T follicular helper cell (primary cell): ENCODE measurements at regions not wholly inside any gene's neighbourhood (a gene's known extent, or its start where the extent isn't known, plus 50 kb on each side); places are given as distances from the start of the nearest gene placed in this dataset.

Experiments
- DNase-seq: peaks from one replicate; pipeline ENCODE4 v3.0.0-alpha.2; 2020; ENCODE audit warnings: low read depth

DNA sequence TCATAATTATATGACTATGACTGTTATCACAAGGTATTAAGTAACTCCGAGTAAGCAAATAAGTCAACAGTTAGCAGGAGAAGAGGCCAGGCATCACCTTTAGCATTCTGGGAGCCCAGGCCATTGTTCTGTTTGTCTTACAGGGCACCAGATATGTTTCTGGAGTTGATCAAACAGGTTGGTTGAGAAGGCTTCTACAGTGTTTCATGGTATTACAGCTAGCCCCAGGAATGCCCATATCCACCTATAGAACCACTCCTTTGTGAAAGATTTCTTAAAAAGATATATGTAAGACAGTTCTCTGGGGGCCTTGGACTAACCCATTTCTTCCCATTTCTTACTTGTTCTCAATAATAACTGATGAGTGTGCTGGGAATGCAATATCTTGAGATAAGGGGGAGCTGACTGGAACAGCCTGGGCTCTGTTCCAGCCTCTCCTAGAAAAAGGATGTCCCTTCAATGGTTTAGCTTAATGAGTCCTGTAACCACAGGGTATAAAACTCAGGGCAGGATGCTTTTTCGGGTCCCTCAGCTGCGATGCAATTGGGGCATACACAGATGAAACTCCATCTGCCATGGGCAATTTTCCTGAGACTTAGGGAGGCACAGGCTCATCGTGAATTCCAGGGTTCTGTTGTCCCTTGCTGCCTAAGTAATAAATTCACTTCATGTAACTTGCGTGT is 286.4 kb downstream of the BAMBI start:
- no peak for DNase-seq

DNA sequence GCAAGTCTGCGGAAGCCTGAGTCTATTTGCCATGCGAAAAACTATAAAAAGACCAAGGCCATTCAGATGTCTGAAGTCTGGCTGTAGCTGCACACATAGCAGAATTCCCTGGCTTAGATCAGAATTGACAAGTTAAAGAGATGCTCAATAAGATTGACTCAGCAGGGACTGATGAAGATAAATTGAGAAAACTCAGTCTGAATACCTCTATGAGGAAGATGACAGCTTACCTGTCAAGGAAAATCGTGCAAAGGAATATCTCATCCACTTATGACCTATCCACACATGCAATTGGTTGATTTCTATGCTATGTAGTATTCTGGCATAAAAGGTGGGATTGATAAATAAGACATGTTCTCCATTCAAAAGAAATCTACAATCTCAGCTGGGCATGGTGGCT is 288.6 kb downstream of the BAMBI start:
- no peak for DNase-seq

DNA sequence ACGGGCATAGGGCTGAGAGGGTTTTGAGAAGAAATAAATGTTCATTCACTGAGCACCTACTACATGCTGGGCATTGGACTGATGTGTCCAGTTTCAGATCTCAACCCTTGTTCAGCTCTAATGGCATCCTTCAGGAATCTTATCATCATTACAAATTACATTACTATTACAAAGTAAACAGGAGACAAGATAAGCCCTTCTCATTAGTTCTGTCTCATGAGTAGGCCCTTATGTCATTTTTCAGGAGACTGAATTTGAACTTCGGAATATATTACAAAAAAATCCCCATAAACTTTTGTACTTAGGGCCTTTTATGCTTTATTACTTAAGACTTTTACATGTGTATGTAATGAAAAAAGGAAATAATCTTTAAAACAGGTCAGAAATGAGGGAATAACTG is 289.7 kb downstream of the BAMBI start:
- DNase-seq: no peak

DNA sequence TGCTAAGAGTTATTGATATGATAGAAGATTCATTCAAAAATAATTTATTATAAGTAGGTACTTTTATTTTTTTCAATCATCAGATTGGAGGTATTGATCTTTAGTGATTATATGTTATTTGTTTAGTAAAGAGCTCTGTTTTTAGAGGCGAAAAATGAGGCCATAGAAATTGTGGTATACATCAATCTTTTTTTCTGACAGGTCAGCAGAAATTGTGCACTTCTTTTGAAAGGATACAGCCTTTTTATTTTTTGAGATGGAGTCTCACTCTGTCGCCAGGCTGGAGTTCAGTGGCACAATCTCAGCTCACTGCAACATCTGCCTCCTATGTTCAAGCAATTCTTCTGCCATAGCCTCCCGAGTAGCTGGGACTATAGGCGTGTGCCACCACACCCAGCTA is 292.1 kb downstream of the BAMBI start:
- no peak for DNase-seq

DNA sequence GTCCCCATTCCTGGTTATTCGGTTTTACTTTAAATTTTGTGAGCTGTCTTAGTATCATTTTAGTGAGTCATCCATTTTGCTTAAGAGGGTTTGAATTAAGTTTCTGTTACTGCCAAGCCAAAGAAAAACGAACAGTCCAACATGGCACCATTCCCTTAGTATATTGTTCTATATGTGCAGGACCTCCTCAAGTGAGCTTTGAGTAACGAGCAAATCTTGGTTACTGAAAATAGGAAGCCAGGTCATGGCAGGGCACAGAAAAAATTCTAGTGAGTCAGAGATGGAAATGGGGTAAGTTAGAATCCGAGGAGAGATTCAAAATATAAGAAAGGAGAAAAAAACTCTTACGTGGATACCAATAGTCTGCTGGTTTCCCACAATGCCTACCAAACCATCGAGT is 292.9 kb downstream of the BAMBI start:
- DNase-seq: no peak

DNA sequence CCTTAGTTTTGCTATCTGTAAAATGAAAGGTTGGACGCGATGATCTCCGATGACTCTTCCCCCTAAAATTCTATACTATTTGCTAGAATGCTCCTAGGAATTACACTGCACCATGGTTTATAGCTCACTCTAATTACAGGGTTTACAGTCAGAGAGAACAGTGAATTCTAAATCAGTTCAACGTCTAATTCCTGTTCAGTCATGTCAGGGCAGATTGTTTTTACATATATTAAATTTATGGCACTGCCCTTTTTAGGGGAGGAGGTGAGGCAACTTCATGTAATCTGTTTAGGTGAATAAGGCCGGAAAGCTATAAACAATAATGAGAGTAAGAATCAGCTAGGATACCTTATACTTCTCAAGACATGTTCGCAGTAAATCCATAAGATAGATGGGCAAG is 293.9 kb downstream of the BAMBI start:
- no peak for DNase-seq

DNA sequence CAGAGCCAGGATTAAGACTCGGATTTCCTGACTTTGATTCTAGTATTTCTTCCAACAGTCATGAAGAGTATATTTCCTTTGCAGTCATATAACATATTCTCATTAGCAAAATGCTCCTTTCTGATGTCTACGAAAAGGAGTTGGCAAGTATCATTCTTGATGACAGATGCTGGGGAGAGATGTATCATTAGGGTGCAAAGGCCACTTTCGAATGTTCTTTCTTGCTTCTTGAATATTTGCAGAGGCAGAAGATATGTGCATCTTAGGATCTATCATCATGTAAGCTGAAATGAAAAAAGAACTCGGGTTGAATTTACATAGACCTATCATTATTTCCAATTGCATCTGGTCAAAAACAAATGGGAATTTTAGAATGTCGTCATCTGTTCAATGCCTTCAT is 294.4 kb downstream of the BAMBI start:
- no peak for DNase-seq

DNA sequence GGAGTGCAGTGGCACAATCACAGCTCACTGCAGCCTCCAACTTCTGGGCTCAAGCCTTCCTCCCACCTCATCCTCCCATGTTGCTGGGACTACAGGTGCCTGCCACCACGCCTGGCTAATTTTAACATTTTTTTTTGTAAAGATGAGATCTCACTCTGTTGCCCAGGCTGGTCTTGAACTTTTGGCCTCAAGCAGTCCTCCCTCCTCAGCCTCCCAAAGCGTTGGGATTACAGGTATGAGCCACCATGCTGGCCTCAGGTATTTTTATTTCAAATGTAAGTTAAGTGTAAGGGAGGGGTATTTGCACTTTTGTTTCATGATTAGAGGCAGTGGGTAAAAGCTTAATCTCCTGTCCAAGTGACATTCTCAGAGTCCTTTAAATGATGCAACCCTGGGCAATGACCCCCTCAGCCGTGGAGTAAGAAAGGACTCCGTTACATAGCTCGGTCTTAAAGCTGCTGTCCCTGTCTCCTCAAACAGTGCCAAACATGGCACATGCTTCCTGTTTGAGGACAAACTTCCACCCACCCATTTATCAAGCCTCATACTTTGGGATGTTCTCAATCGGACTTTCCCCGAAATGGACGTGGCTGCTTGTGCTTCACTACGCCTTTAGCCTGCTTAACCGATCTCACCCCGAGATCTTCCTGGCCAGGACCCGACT is 296.1 kb downstream of the BAMBI start:
- no peak for DNase-seq

DNA sequence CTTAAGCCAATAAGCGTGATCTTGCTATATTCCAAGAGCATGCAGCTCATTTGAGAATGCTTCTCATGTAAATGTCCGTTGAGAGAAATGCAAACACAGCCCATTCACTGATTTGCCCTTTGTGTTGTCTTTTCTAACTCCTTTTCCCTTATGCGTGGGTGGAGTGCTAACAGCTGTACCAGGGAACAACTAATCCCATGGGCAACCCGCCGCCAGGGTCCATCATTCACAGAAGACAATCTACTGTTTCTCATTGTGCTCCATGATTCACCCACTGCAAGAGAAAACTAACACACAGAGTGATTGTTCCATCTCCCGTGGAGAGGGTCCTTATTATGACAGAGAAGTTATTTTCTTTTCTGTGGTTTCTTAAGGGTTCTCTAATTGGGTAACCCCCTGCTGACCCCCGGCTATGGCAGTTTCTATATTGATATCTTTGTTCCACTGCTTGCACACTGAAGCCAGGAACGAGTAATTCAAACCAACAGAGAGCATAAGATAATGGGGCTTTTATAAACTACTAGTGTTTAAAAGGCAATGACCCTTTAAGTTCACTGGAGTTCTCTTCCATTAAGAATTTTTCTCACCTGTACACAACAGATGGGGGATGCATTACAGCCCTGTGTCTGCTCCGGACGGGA is 298.7 kb downstream of the BAMBI start:
- no peak for DNase-seq

DNA sequence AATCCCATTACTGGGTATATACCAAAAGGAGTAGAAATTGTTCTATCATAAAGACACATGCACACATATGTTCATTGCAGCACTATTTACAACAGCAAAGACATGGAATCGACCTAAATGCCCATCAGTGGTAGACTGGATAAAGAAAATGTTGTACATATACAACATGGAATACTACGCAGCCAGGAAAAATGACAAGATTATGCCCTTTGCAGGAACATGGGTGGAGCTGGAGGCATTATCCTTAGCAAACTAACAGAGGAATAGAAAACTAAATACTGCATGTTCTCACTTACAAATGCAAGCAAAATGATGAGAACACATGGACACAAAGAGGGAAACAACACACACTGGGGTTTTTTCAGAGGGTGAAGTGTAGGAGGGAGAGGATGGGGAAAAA is 300.2 kb downstream of the BAMBI start:
- DNase-seq: no peak

DNA sequence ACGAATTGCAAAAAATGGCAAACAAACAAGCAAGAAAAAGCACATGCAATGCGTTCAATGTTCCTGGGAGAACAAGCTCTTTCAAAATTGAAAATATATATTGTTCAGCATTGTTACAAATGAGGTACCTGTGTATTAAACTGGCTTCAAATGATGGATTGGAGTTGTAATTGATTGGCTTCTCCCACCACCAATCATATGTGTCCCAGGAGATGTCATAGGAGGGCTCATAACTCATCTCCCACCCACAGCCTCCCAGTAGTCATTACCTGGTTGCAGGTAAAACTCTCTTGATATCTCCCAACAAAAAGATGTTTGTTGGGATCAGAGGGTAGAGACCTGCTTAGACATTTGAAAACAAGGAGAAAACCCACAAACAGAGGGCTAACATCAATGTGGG is 302.9 kb downstream of the BAMBI start:
- no peak for DNase-seq

DNA sequence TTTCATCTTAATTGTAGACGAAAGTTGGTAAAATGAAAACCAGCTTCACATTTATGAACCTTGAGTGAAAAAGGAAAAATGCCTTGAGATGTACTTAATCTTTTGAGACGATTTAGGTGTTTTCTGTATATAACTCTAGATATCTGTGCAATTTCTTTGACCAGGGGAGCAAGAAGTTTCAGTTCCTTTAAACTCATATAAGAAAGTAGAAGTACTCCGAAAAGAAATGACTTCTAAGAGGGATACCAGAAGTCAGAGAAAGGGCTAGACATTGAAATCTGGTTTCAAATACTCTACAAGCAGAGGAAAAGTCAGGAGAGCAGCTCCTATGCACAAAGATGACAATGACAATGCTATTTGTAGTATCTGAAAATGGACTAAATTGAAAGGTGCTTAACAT is 303.7 kb downstream of the BAMBI start:
- DNase-seq: no peak

DNA sequence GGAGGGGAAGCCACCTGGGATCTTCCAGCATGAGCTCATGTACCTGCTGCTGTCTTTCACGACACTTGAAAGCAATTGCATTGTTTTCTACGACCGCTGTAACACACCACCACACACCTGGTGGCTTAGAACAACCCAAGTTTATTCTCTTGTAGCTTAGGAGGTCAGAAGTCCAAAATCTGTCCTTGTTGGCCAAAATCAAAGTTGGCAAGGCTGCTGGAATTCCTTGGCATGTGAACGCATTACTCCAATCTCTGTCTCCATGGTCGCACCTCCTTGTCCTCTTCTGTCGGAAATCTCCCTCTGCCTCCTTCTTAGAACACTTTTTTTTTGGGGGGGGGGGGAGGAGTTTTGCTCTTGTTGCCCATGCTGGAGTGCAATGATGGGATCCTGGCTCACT is 305.7 kb downstream of the BAMBI start:
- no peak for DNase-seq

DNA sequence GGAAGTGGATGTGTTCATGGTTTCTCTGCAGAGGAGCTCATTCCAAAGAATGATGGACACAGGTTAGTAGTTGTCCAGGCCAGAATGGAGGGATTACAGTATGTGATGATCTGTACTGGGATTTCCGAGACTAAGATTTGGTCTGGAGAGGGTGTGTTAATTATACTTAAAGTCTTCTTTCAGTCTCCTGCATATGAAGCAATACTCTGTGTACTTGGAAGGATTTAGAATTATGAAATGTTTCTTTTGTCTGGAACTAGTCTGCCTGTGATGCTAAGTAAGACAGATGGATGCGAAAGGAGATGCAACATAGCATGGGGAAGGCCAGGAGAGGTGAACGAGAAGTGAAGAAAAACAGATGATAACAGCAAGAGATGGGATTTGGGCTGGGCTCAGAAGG is 305.1 kb upstream of the LYZL1 start:
- DNase-seq: no peak

DNA sequence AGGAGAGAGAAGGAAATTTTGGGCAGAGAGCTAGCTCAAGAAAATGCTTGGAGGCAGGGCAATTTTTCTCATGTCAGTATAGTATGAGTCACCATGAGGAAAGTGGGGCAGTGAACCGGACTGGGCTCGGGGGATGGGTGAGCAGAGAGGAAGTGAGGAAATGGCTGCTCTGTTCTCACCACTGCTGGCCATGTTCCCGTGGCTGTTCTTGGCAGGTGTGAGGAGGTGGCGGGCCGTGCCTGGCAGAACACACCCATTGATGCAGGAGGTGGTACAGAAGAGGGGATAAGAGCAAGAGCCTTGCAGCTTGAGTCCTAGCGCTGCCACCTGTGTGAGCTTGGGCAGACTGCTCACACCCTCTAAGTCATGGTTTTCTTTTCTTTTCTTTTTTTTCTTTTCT is 304.4 kb upstream of the LYZL1 start:
- DNase-seq: no peak

DNA sequence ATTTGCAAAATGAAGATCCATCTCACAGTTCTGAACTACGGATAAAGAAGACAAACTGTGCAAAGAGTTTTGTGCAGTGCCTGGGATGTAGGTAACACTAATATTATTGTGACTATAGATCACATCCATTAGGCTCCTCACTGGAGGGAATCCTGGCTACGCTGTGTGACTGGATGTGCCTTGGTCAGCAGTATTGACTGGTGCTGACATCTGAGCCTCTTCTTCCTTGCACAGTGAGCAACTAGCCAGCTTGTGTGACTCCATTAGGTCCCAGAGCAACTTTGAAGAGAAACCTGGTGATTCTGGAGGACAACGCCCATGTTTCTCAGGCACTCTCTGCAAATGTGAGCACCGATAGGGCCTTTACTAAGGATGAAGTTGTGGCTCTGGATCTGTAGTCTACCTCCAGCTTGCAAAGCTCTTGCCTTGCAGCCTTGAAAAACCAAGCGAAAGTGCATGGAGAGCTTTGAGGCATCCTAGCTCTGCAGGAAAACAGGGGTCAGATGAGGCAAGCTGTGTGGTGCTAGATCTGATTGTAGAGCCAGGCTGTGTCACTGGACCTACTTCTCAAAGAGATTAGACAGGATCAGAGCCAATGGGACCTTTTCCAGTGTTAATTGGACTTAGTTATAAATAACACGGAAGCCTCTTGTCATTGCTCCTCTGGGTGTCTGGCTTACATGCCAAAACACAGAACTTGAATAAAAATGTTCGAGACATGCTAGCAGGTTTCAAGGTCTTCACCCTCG is 303.6 kb upstream of the LYZL1 start:
- DNase-seq: no peak

DNA sequence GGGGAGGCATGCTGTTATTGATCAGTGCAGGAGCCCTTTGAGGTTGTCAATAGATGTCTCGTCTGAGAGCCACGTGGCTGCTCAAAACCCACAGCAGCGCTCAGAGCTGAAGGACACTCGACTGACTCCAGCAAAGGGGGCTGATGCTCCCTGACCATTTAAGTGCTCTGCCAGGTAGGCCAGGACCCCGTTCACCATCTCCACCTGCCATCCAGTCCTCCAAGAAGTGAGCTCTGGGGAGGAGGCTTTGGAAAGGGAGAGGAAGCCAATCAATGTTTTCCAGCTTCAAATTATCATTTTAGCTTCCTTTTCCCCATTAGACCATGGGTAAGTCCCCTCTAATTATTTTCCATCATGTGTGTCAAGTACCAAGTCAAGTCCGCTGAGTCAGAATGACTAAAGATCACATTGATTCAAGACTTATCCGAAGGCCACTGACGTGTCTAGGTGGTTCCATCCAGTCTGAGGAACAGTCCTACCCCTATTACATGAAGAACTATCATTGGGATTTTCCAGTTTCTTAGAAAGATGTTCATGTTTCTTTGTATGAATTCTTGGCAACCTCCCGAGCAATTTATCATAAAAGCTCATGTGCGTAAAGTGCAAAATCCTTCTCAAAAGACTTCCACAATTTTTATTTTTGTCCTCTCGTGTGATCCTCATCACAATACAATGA is 302.6 kb upstream of the LYZL1 start:
- no peak for DNase-seq

DNA sequence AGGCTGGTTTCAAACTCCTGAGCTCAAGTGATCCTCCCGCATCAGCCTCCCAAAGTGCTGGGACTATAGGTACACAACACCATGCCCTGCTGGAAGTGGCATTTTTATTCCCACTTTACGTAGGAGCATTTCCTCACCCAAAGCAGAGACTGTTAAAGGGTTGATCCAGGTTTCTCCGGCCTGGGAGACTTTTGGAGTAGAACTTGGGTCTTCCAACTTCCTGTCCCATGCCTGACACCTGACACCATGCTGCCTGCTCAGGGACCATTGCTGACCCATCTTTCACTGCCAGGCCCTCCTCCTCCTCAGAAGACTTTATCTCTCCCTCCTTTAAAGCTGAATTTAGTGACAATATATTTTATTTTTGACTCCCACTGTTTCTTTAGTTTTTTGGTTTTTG is 302.0 kb upstream of the LYZL1 start:
- no peak for DNase-seq

DNA sequence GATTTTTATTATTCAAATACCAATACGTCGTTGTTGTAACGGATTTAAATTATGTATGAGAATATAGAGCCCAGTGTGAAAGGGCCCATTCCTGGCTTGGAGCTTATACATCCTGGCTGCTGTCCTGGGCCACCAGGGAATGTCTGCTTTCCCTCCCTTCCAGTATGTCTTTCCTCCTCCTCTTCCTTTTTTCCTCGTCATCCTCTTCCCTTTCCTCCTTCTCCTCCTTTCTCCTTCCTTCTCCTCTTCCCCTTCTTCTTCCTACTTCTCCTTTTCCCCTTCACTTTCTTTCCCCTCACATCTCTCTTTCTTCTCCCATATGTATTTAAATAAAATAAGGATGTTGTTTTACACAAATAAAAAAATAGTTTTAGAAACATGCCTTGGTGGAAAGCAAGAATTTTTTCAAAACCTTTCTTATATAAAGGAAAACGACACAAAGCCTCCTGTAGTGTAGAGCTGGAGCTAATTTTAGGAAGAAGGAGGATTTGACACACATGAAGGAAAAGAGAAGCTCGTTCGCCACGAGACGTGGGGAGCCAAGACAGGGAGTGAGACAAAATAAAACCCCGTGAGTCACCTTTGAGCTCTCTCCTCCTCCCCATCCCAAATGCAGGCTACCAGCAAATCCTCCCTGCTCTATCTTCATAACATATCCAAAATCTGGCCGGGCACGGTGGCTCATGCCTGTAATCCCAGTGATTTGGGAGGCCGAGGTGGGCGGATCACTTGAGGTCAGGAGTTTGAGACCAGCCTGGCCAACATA is 301.1 kb upstream of the LYZL1 start:
- DNase-seq: no peak

DNA sequence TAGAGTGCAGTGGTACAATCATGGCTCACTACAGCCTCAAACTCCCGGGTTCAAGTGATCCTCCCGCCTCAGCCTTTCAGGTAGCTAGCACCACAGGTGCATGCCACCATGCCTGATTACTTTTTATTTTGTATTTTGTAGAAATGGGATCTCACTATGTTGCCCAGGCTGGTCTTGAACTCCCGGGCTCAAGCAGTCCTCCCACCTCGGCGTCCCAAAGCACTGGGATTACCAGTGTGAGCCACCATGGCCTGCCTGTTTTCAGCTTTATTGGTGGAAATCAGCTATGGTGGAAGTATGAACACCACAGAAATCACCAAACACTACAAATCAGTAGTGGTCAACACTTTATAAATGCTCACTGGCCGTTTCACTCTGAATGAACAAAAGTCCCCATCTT is 299.9 kb upstream of the LYZL1 start:
- DNase-seq: no peak
